C4-2B (cell line): ENCODE measurements at regions not wholly inside any gene's neighbourhood (a gene's known extent, or its start where the extent isn't known, plus 50 kb on each side); places are given as distances from the start of the nearest gene placed in this dataset.

ENCODE experiments used
- H3K27ac ChIP-seq: fragments of 450-650 bp; 2 replicates; pipeline ENCODE4 v1.5.1; 2017
- ZFX ChIP-seq: fragments of 450-650 bp; IDR thresholded peaks from 2 replicates; pipeline ENCODE4 v1.6.1; 2017
- TF ChIP-seq, protein P1 (sequence below): fragments of 450-650 bp; conservative IDR thresholded peaks from 2 replicates; pipeline ENCODE4 v1.5.1; 2017; ENCODE audit warnings: mild to moderate bottlenecking

DNA sequence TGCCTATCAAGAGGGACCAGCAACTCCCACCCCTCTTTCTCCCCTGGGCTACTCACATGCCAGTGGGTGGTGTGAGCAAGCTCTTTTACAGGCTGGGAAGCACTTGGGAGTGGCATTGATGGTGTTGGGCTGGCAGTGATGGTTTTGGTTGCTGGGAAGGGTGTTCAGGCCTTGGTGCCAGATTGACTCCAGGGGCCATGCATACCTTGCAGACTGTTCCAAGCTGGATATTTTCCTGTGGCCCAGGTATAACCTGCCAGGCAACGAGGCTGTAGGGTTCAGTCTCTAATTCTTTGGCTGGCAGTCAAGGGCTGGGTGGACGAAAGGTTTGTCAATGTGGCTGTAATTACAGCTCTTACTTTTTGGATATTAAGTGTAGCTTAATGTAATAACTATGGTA, 177.3 kb downstream of the MACROH2A1 start:
- no peak overlapping the region for H3K27ac ChIP-seq
- TF ChIP-seq, protein P1, sequence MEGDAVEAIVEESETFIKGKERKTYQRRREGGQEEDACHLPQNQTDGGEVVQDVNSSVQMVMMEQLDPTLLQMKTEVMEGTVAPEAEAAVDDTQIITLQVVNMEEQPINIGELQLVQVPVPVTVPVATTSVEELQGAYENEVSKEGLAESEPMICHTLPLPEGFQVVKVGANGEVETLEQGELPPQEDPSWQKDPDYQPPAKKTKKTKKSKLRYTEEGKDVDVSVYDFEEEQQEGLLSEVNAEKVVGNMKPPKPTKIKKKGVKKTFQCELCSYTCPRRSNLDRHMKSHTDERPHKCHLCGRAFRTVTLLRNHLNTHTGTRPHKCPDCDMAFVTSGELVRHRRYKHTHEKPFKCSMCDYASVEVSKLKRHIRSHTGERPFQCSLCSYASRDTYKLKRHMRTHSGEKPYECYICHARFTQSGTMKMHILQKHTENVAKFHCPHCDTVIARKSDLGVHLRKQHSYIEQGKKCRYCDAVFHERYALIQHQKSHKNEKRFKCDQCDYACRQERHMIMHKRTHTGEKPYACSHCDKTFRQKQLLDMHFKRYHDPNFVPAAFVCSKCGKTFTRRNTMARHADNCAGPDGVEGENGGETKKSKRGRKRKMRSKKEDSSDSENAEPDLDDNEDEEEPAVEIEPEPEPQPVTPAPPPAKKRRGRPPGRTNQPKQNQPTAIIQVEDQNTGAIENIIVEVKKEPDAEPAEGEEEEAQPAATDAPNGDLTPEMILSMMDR, result no peak
- no peak for TF ChIP-seq ZFX

DNA sequence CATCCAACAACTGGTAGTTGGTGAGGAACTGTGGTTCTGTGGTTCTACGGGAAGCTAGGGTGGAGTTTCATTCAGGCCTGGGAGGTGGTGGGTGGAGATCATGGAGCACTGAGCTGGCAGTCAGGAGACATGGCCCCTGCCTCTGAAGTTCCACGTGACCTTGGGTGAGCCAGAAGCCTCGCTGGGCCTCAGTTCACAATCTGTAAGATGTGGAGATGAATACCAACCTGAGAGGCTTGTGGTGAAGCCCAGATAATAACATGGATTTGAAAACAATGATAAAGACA, 177.9 kb downstream of the MACROH2A1 start:
- TF ChIP-seq, protein P1, result no peak
- TF ChIP-seq ZFX, result no peak
- H3K27ac ChIP-seq, result no peak overlapping the region

DNA sequence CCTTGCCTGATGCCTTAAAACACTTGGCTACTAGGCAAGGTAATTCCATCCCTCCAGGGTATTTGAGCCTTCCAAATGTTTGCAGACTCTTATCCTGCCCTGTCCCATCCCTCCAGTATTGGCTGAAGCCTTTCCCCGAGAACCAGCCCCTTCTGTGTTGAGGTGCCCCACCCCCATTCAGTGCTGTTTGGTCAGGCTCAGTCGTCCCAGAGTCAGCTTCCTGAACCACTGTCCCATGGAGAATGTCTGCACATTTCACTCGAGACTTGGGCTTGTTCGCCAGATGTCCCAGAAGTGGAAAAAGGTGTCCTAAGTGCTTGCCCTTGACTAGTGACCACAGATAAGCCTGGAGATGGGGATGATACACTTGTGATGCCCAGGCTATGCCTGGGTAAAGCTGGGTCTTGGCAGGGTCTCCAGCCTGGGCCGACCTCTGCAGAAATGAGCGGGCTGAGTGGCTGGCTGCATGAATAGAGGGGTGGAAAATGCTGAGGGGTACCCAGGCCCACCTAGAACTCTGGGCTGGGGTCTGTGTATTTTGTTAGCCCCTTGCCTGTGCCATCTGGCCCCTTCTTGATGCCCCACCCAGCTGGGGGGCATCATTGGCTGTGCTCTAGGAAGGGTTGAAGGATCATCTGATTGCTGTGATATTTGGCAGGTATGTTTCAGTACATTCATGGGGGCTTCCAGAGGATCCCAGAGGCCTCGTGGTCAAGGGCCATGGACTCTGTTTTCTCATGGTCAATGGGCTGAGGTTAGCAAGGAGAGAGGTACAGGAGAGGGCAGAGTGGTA, 178.4 kb downstream of the MACROH2A1 start:
- no peak overlapping the region for H3K27ac ChIP-seq
- TF ChIP-seq, protein P1, result no peak
- TF ChIP-seq ZFX, result no peak

DNA sequence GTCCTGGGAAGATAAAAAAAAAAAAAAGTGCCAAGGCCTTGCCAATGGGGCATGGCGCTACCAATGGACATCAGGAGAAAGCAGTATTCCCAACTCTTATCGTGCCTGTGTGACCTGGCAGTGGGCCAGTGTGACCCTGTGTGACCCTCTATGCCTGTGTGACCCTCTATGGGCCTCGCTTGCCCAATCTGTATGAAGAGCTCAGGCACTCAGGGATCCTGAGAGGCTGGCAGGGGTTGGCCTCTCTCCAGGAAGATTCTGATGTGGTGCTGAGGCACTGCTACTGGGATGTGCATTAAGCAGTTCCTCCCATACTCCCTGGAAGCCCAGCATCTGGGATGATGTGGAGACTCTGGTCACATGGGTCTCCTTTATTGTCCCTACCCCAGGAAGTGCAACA, 179.2 kb downstream of the MACROH2A1 start:
- no peak overlapping the region for H3K27ac ChIP-seq

GRCh38 chr5:135218790-135219568, 180.1 kb downstream of the MACROH2A1 start:
- H3K27ac ChIP-seq, result no peak overlapping the region
- TF ChIP-seq ZFX, result no peak
- TF ChIP-seq, protein P1, result no peak

More for the DNA sequence above, 179.2 kb downstream of the MACROH2A1 start:
- TF ChIP-seq, protein P1, result no peak
- no peak for TF ChIP-seq ZFX

DNA sequence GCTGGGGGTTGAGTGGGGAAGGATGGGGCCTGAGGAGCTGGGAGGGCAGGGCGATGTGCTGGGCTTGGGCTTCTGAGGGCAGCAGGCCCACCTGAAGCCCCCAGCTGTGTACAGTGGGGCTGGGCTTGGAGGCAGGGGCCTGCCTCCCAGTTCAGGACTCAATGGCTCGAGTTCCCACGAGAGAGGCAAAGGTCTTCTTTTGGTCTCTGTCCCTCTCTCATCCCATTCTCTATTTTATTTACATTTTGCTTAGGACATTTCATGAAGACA, 180.6 kb downstream of the MACROH2A1 start:
- no peak overlapping the region for H3K27ac ChIP-seq
- TF ChIP-seq ZFX, result no peak
- TF ChIP-seq, protein P1, result no peak

DNA sequence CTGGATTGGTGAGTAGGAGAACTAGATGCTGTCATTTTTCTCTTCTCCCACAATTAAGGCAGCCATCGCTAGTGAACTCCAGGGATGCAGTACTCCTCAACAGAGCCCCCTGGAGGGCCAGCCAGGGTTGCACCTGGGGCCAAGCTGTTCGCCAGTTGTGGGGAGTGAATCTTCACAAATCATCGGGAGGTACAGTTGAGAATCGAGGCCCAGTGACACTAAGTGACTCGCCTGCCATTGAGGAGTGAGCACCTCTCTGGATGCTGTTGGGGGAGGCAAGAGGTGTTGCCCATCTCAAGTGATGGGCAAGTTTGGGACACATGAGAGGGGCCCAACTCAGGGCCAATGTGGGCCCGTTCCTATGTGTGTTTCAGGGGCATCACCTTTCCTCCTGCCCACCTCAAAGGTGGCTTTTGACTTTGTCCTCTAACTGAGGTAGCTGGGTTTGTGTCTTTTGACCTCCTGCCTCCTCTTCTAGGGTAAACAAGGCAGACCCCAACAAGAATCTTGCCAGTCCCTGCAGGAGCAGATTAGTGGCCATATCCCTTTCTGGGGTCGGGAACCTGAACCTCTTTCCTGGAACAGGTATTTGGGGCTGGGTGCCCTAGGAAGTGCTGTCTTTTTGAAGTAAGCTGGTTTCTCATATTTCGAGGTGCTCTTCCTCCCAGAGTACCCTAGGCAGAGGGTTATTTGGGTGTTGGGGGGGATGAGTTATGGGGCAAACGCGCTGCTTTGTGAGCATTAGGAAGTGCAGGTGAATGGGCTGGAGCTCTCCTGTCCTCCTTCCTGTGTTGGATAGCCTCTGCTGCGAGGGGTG, 181.2 kb downstream of the MACROH2A1 start:
- TF ChIP-seq, protein P1, result no peak
- no peak for TF ChIP-seq ZFX
- no peak overlapping the region for H3K27ac ChIP-seq
